GM06990 (cell line): ENCODE measurements at regions not wholly inside any gene's neighbourhood (a gene's known extent, or its start where the extent isn't known, plus 50 kb on each side); places are given as distances from the start of the nearest gene placed in this dataset.

Experiments
- DNase-seq: peaks from one replicate; pipeline ENCODE4 v3.0.0-alpha.2; 2011; ENCODE audit not compliant: insufficient read length; ENCODE audit errors: extremely low read depth
- H3K27me3 ChIP-seq: replicated peaks from 2 replicates; pipeline ENCODE4 v1.6.0; 2011; ENCODE audit warnings: low read length; ENCODE audit not compliant: control insufficient read depth, insufficient read depth
- H3K36me3 ChIP-seq: 2 replicates; pipeline ENCODE4 v1.5.1; 2011; ENCODE audit warnings: low read length; ENCODE audit not compliant: control insufficient read depth, insufficient read depth
- H3K4me3 ChIP-seq: replicated peaks from 2 replicates; pipeline ENCODE4 v1.5.1; 2011; ENCODE audit warnings: low read depth, mild to moderate bottlenecking, control low read depth, low read length
- CTCF ChIP-seq: IDR thresholded peaks from 2 replicates; pipeline ENCODE4 v1.5.1; 2011; ENCODE audit warnings: low read length, control low read depth, mild to moderate bottlenecking, inconsistent platforms; ENCODE audit not compliant: insufficient read depth, poor library complexity, severe bottlenecking

GRCh38 chr3:159620873-159621272 lies 367.8 kb upstream of the IL12A start:
- TF ChIP-seq CTCF, result no peak
- DNase-seq, result no peak
- Histone ChIP-seq H3K36me3 (no peaks in the 10 kb centered on the region), H3K4me3 (no peak overlapping the region), H3K27me3 (peaks cover 1% of the 10 kb centered on the region; the same call in 1 of the 2 replicates)

GRCh38 chr3:159624616-159625015 lies 364.0 kb upstream of the IL12A start:
- no peak for DNase-seq
- no peak overlapping the region for H3K4me3 ChIP-seq
- TF ChIP-seq CTCF, result no peak
- peaks cover 1% of the 10 kb centered on the region; the same call in 1 of the 2 replicates for H3K27me3 ChIP-seq
- no peaks in the 10 kb centered on the region for H3K36me3 ChIP-seq

GRCh38 chr3:159625594-159625993 lies 363.0 kb upstream of the IL12A start:
- no peaks in the 10 kb centered on the region for H3K36me3 ChIP-seq
- no peak for DNase-seq
- no peak for TF ChIP-seq CTCF
- H3K27me3 ChIP-seq, result peaks cover 1% of the 10 kb centered on the region; the same call in 1 of the 2 replicates
- no peak overlapping the region for H3K4me3 ChIP-seq

GRCh38 chr3:159626598-159626997 lies 362.0 kb upstream of the IL12A start:
- Histone ChIP-seq H3K4me3 (no peak overlapping the region), H3K36me3 (no peaks in the 10 kb centered on the region), H3K27me3 (peaks cover 1% of the 10 kb centered on the region; the same call in 1 of the 2 replicates)
- no peak for DNase-seq
- TF ChIP-seq CTCF, result no peak

- Histone ChIP-seq H3K27me3 (0 out of 2 replicates have a peak, but pooled peaks cover 1% of the 10 kb centered on the region), H3K4me3 (no peak overlapping the region), H3K36me3 (no peaks in the 10 kb centered on the region)
- no peak for TF ChIP-seq CTCF
- no peak for DNase-seq
These were observed 361.4 kb upstream of the IL12A start for GRCh38 chr3:159627229-159627628.

GRCh38 chr3:159627634-159628033 lies 361.0 kb upstream of the IL12A start:
- TF ChIP-seq CTCF, result no peak
- Histone ChIP-seq H3K27me3 (0 out of 2 replicates have a peak, but pooled peaks cover 1% of the 10 kb centered on the region), H3K4me3 (no peak overlapping the region), H3K36me3 (no peaks in the 10 kb centered on the region)
- DNase-seq, result no peak
